ENCODE measurements at regions not wholly inside any gene's neighbourhood (a gene's known extent, or its start where the extent isn't known, plus 50 kb on each side); places are given as distances from the start of the nearest gene placed in this dataset.

DNA sequence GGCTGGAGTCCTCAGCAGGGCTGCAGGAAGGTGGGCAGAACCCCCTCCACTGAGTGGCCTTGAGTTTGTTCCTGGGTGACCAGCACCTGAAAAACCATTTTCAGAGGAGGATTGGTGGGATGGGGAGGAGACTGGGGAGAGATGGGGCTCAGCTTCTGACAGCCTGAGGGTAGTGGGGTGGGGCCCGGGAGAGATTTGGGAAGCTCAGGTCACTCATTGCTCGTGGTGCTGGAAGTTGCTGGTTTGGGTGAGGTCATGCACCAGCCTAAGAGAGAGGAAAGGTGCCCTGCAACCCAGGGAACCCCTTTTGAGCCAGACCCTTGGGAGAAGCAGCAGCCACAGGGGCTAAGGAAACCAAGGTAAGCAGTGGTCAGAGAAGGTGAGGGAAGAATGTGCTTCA is 100.8 kb downstream of the EBNA1BP2 start:
- TF ChIP-seq, protein P1, sequence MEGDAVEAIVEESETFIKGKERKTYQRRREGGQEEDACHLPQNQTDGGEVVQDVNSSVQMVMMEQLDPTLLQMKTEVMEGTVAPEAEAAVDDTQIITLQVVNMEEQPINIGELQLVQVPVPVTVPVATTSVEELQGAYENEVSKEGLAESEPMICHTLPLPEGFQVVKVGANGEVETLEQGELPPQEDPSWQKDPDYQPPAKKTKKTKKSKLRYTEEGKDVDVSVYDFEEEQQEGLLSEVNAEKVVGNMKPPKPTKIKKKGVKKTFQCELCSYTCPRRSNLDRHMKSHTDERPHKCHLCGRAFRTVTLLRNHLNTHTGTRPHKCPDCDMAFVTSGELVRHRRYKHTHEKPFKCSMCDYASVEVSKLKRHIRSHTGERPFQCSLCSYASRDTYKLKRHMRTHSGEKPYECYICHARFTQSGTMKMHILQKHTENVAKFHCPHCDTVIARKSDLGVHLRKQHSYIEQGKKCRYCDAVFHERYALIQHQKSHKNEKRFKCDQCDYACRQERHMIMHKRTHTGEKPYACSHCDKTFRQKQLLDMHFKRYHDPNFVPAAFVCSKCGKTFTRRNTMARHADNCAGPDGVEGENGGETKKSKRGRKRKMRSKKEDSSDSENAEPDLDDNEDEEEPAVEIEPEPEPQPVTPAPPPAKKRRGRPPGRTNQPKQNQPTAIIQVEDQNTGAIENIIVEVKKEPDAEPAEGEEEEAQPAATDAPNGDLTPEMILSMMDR (conservative IDR thresholded peaks at IDR 0.05; ENCODE audit: low read depth in 2 of 2), result no peak
- TF ChIP-seq EZH2 (IDR thresholded peaks at IDR 0.05; ENCODE audit: low read depth, unreplicated experiment), result no peak
- no peak for TF ChIP-seq POLR2AphosphoS5 (IDR thresholded peaks at IDR 0.05; ENCODE audit: low read depth)
- TF ChIP-seq CREB1 (CRISPR knock-in tag; IDR thresholded peaks at IDR 0.05; ENCODE audit: low read depth), result no peak
- TF ChIP-seq, protein P2, sequence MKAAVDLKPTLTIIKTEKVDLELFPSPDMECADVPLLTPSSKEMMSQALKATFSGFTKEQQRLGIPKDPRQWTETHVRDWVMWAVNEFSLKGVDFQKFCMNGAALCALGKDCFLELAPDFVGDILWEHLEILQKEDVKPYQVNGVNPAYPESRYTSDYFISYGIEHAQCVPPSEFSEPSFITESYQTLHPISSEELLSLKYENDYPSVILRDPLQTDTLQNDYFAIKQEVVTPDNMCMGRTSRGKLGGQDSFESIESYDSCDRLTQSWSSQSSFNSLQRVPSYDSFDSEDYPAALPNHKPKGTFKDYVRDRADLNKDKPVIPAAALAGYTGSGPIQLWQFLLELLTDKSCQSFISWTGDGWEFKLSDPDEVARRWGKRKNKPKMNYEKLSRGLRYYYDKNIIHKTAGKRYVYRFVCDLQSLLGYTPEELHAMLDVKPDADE (IDR thresholded peaks at IDR 0.05), result no peak
